AG04450 (cell line): ENCODE measurements at regions not wholly inside any gene's neighbourhood (a gene's known extent, or its start where the extent isn't known, plus 50 kb on each side); places are given as distances from the start of the nearest gene placed in this dataset.

Source experiments
- CTCF ChIA-PET: fragments of 300-600, 350-600 bp; formaldehyde crosslinking; extraction: SDS; loops from one replicate; lab custom pipeline; 2022; ENCODE audit warnings: antibody characterized with exemption, inconsistent platforms; lab: Charles Lee
- POLR2A ChIA-PET: fragments of 350-600 bp; formaldehyde crosslinking; extraction: SDS; loops from one replicate; lab custom pipeline; 2021; ENCODE audit warnings: antibody characterized with exemption, inconsistent platforms; lab: Yijun Ruan, JAX
- DNase-seq: peaks from one replicate; pipeline ENCODE4 v3.0.0-alpha.2; 2011; ENCODE audit warnings: low read depth, low spot score
- H3K27ac ChIP-seq: one replicate; pipeline ENCODE4 v1.5.1; 2012; ENCODE audit warnings: low read depth, low read length, control low read depth
- H3K27me3 ChIP-seq: one replicate; pipeline ENCODE4 v1.6.0; 2012; ENCODE audit warnings: low read length; ENCODE audit not compliant: control insufficient read depth, insufficient read depth
- H3K4me3 ChIP-seq: 2 replicates; pipeline ENCODE4 v1.5.1; 2011; ENCODE audit warnings: mild to moderate bottlenecking, low read depth, low read length, control low read depth
- H3K9me3 ChIP-seq: 2 replicates; pipeline ENCODE4 v1.5.1; 2012; ENCODE audit warnings: low read length; ENCODE audit not compliant: control insufficient read depth, insufficient read depth
- CTCF ChIP-seq: IDR thresholded peaks from 2 replicates; pipeline ENCODE4 v1.5.1; 2011; ENCODE audit warnings: low read depth, low read length, control low read depth, inconsistent platforms

DNA sequence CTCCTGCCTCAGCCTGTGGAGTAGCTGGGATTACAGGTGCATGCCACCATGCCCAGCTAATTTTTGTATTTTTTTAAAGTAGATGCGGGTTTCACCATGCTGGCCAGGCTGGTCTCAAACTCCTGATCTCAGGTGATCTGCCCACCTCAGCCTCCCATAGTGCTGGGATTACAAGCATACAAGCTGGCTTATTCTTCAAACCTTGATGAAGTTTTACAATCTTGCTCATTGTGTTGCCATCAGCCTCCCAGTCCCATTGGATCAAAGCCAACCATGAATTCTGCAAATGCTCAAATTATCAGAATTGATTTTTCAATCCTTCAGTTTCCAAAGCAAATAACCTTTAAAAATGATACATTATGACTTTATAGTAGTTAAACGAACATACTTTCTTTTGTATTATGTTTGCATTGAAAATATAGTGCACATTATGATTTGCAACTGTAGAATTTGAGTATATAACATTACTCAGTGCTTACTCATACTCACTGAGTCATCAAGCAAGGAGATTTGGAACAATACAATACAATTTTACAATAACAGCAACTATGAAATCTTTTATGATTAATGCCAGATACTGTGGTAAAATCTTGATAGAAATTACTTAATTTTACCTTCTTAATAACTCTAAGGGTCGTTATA, 1491.9 kb upstream of the CELF4 start:
- POLR2A ChIA-PET: no interaction called here
- no peak for DNase-seq
- CTCF ChIA-PET: no interaction called here
- TF ChIP-seq CTCF: no peak
- H3K4me3 ChIP-seq: no peak overlapping the region
- H3K27ac ChIP-seq: no peak overlapping the region
- H3K27me3 ChIP-seq: no peaks in the 10 kb centered on the region
- no peaks in the 10 kb centered on the region for H3K9me3 ChIP-seq

DNA sequence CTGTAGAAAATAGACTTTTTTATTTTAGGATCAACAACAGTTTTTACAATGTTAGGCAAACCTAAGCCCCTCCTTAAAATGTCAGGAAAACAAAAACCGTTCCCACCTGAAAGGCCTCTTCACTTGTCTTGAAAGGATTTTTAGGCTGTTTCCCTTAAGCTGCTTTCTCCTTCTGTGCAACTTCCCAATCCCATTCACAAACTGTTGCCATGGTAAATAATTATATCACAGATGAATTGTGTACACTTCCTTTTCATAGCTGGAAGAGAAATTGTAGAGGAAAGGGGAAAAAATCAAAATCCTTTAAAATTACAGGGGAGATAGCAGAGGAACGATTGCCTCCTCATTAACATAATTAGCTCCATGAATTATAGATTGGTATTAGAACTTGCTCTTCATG, 1488.0 kb upstream of the CELF4 start:
- Histone ChIP-seq H3K27ac (no peak overlapping the region), H3K9me3 (no peaks in the 10 kb centered on the region), H3K27me3 (no peaks in the 10 kb centered on the region), H3K4me3 (no peak overlapping the region)
- CTCF ChIA-PET: interaction anchor here (0.6 kb wide), 1 partner anchor 314 kb away, joined by 3 read pairs; no protein-coding TSS in a partner anchor
- TF ChIP-seq CTCF: no peak
- DNase-seq: no peak
- POLR2A ChIA-PET: no interaction called here

DNA sequence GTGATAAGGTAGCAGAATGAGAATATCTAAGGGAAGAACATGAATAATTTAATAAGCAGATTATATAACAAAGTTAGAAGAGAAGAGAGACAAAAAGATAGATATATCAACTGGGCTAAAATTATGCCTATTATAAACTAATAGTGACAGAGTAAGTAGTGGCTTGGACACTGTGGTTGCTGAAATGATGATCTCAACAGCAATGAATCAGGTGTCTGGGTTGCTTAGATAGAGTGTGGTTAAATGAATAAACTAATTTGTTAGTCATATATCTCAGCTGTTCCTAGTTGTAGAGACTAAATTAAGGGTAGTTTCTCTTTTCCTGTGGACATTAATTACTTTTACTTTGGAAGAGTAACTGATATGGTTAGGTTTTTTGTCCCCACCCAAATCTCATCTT, 1485.4 kb upstream of the CELF4 start:
- Histone ChIP-seq H3K27me3 (no peaks in the 10 kb centered on the region), H3K4me3 (no peak overlapping the region), H3K27ac (no peak overlapping the region), H3K9me3 (no peaks in the 10 kb centered on the region)
- CTCF ChIA-PET: no interaction called here
- TF ChIP-seq CTCF: no peak
- POLR2A ChIA-PET: no interaction called here
- no peak for DNase-seq

- Histone ChIP-seq H3K27me3 (no peaks in the 10 kb centered on the region), H3K27ac (no peak overlapping the region), H3K9me3 (no peaks in the 10 kb centered on the region), H3K4me3 (no peak overlapping the region)
- no peak for TF ChIP-seq CTCF
- CTCF ChIA-PET: no interaction called here
- DNase-seq: no peak
- POLR2A ChIA-PET: no interaction called here
Measured at GRCh38 chr18:39039813-39040212, 1474.2 kb upstream of the CELF4 start.

GRCh38 chr18:39037925-39038324, 1472.3 kb upstream of the CELF4 start:
- CTCF ChIA-PET: no interaction called here
- no peak for TF ChIP-seq CTCF
- no peak overlapping the region for H3K27ac ChIP-seq
- no peak overlapping the region for H3K4me3 ChIP-seq
- H3K9me3 ChIP-seq: no peaks in the 10 kb centered on the region
- POLR2A ChIA-PET: no interaction called here
- H3K27me3 ChIP-seq: no peaks in the 10 kb centered on the region
- DNase-seq: no peak
